Cerebellar cortex (tissue), 1 donor: ENCODE measurements at regions not wholly inside any gene's neighbourhood (a gene's known extent, or its start where the extent isn't known, plus 50 kb on each side); places are given as distances from the start of the nearest gene placed in this dataset.

Experiments used
- DNase-seq: peaks from one replicate; pipeline ENCODE4 v3.0.0-alpha.2; 2015; ENCODE audit warnings: low spot score

DNA sequence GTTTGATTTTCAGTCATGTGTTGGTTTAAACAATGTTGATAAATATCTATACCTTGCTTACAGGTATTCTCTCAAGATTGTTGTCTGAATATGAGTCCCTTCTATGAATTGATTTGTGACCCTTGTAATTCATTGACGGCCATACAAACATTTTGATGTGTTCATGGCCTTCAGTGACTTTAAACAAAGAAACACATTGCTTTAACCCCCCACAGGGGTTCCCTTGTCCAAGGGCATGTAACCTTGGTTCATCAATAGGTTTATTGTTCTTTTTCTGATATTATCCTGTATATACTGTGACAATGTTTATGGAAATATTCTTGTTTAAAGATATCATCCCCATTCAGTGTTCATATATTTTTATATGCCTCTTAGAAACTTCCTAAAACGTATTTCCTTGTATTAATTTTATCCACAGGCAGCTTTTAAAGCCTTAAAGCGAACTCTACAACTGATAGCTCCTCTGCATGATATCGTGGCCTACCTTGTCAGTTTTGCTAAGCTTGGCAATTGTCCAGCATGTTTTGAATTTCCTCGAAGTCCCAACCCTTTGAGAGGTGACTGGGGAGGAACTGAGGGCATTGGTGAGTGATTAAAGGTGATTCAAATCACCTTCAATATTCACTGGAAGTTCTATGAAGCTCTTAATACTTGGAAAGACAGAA, 87.0 kb downstream of the CD164 start:
- DNase-seq = no peak

DNA sequence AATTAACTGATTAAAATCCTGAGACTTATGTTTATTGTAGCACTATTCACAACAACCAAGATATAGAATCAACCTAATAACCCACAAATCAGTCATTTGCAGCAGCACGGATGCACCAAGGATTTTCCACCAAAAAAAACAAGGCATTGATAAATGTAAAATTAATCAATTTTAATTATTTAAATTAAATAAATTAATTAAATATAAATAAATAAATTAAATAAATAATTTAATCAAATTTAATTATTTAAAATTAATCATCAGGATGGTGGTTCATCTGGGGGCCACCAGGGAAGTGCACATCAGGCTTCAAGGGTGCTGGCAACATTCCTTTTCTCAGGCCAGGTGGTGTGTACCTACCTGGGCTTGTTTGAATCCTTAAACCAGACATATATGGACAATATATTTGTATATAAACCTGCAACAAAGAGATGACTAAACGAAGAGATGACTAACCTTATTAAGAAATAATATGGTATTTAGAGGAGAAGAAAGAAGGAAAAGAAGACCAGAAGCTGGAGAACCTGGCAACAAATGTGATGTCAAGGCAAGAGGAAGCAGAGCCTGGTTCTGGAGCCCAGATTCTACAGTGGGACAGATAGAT, 89.2 kb downstream of the CD164 start:
- no peak for DNase-seq

DNA sequence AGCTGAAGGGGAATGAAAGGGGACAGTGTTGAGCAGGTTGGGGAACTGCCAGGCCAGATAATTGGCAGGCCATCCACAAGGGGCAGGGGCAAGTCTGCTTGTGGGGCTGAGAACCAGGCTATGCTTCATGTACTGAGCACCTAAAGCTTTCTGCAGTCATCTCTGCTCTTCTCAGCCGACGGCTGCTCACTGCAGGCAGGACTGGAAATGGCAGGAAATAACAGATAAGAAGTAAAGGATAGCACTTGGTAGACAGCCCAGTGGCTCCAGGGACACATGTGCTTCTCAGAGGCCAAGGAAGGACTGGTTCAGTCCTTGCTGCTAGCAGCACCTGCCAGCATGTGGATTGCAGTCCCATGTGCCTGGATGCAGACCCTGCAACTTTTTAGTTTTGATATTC, 89.8 kb downstream of the CD164 start:
- no peak for DNase-seq

DNA sequence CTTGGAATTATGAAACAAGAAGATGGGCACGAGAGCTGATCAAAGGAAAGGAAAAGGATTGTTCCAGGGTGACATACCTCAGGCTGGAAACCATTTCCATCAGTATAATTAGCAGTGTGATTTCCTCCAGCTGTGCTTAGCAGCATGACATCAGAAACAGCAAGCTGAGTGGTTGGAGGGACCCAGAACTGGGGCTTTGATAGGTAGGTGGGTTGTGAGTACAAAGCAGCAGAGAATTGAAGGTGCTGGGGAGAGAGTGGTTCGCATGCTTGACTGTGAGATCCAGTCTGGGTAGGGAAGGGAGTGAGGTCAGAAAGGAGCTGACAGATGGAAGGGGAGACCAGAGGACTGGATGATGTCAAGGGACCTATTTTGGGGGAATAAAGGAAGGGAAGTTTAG, 90.4 kb downstream of the CD164 start:
- DNase-seq = no peak

DNA sequence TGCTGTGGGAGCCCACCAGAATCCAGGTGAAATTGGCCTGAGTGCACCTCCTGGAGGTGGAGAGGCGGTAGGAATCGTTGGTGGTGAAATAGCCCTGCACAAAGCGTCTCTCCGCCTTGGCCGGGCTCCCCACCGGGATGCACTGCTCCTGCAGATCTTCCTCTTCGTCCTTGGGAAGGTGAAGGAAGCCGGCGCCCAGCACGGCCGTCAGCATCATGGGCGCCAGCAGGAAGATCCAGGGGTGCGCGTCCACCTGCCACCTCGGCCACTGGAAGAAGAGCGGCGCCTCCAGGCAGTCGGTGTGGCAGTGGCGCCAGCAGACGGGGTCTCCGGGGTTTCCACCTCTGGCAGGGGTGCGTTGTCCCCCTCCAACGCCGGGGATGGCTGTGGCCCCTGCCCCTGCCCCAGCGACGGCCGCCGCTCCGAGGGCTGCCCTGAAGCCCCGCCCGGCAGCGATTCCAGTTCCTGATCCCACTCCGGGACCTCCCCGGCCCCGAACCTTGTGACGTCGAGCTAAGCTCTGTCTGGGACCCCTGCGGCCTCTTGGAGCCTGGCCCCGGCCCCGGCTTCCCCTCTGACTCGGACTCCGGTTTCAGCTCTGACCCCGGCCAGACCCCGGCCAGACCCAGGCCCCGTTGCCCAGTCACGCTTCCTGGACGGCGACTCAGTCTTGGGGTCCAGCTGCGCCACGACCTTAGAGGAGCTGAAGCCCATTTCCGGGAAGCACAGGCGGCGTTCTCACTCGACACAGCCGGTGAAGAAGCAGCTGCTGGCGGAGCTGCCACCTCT, 91.9 kb downstream of the CD164 start:
- DNase-seq = no peak

DNA sequence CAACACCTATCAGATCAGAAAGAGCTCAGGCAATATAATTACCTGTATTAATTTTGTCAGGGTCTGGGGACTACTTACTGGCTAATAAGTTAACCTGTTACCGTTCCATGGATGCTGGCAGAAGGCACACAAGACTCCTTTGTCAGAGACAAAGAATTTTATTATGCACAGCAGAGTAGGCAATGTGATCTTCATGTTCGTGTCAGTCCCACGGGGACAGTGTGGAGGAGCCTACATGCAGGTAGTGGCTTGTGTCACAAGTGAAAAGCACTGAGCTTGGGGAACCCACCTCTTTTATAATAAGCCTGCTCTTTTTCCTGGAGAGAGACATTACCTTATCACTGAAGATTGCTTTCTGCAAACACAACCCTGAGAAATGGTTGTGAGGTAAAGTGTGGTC, 96.9 kb downstream of the CD164 start:
- DNase-seq = no peak

DNA sequence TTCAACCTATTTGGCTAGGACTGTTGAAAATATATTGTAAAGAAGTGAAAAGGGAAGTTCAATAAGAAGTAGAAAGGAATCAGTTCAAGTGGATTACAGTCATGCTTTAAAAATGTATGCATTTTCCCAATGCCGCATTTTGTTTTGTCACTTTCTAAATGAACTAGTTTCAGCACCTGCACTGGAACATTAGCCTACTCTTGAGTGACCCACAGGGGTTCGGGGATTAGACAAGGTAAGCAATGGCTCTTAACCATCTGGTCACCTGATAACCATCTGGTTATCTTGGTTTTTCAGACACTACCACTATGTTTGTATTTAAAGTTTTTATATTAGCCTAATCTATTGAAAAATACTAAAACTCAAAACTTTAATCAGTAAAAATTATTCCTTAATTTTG, 97.6 kb downstream of the CD164 start:
- no peak for DNase-seq

DNA sequence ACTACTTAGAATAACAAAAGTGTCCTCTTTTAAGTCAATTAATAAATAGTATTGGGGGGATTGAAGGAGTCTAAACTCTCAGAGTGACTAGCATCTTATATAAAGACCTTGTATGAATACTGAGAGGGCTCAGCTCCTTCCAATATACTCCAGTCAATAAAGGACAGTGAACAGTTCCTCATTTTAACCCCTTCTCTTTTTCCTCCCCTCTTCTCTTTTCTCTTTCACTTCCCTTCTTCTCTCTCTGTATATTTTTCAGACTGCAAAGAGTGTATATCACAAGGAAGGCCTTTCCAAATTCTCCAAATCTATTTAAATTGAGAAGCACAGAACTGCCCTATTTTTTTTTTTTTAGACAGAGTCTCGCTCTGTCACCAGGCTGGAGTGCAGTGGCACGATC, 99.5 kb downstream of the CD164 start:
- no peak for DNase-seq

DNA sequence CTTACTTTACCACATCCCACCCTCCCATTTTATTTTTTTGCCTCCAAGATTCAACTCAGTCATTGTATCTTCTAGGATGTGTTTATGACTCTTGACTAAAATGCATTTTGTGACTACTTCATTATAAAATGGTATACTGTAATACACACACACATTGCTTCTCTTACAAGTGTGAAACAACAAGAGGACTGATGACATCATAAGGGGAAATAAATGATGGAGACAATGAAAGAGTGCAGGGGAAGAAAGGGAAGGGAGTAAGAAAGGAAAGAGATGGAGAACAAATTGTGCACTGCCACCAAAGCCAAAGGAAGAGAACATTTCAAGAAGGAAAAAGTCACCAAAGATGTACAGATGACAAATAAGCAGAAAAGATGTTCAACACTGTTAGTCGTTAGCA, 102.6 kb downstream of the CD164 start:
- no peak for DNase-seq

DNA sequence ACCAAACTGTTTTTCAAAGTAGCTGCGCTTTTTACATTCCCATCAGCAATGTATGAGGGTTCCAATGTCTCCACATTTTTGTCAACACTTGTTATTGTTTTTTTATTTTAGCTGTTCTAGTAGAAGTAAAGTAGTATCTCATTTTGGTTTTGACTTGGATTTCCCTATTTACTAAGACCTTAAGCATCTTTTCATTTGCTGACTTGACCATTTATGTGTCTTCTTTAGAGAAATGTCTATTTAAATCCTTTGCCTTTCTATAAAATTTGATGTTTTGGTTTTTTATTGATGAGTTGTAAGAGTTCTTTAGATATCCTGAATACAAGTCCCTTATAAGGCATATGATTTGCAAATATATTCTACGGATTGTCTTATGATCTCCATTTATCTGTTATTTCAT, 110.6 kb downstream of the CD164 start:
- DNase-seq = no peak

DNA sequence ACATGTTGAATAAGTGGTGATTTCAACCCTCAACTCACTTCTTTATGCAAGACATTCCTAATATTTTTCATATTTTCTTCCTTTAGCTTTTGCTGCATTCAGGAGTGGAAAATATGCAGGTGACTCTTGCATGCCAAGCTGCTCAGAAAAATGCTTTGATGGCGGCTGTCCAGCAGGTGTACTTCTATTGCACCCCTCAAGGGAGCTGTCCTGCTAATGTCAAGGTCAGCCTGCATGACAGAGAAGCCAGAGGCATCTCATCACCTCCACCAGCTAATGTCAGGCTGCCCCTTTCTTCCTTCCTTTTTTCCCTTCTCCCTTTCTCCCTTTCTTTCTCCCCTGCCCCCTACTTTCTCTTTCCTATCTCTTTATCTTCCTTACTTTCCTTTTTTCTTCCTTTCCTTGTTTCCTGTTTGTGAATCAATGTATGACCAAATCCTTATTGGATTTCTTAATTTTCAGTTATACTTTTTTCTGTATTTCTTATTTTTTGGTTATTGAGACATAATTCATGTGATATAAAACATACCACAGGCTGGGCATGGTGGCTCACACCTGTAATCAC, 112.2 kb downstream of the CD164 start:
- DNase-seq = no peak

DNA sequence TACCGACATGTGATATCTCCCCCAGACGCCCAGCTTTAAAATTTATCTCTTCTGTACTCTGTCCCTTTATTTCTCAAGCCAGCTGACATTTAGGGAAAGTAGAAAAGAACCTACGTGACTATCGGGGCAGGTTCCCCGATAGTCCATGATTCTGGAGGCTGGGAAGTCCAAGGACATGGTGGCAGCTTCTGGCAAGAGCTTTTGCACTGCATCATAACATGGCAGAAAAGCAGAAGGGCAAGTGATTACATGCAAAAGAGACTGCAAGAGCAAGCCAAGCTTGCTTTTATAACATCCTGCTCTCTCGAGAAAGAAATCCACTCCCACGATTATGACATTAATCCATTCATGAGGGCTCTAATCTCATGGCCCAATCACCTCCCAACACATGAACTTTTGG, 113.2 kb downstream of the CD164 start:
- no peak for DNase-seq

DNA sequence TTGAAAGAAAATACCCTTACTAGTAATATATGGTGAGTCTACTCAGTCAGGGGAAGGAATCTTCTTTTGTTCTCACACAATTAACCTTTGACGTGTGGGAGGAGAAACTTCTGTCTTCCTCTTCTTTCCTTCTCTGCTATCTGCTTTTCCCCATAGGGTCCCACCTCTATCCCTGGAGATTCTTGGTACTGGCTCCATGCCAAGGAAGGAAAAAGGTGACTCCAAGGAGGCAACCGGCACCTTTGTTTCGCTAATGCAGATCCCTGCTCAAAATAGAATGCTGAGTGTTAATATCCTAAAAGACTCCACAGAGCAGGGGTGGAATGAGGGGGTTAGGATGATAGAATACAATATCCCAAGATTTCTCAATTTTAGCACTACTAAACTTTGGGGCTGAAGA, 116.7 kb downstream of the CD164 start:
- DNase-seq = no peak

DNA sequence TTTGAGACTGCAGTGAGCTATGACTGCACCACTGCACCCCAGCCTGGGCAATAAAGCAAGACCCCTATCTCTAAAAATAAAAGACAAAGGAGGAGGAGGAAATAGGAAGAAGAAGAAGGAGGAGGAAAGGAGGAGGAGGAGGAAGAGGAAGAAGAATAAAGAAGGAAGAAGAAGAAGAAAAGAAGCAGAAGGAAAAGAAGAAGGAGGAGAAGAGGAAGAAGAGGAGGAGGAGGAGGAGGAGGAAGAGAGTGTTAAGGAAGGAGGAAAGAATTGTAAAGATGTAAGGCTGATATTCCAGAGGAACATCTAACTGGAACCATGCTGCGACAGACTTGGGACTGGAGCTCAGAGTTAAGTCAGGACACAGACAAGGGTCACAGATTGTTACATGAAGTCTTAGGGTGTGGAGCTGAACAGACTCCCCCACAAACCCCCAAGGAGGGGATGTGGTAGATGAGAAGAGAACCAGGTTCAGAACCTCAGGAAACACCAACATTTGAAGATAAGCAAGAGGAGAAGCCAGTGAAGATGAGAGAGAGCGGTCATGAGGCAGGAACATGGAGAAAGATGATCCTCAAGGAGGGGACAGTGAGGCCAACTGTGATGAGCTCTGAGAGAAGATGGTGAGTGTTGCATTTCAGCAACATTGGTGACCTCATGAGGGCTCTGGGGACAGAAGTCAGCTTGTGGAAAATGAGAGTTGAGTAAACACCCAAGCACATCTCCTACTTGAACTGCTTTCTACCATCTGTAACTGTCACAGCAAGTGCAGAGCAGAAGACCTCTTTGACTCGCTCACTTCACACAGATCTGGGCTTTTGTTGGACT, 118.2 kb downstream of the CD164 start:
- no peak for DNase-seq

DNA sequence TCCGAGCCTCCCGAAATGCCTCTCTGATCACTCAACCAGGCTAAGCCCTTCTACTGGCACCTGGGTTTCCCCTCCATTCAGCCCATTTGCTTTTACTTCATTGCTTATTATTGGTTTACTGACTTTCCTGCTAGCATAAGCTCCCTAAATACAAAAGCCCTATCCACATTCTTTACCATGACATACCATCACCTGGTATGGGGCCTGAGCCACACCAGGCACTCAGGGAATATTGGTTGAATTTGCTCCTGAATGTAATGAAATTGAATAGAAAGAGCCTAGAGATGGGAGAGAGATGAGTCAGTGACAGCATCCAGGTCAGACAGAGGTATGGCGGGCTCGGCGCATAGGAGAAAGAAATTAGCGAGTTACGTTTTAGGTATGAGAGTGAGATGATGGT, 120.0 kb downstream of the CD164 start:
- no peak for DNase-seq

DNA sequence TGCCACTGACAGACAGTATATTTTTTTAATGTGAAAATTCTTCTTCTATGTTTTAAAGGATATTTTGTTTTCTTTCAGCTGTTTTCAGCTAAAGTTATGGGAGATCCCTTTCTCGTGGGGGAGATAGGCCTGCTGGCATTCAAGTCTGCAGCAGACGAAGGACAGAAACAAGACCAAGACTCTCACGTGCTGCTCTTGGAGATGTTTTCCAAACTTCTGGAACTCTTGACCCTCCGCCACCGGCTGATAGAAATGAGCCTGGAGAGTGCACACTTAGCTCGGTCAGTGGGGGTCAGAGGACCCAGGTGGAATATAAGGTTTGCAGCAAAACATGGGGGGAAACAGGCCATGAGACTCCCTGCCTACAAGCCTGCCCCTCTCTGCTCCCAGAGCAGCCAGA, 120.5 kb downstream of the CD164 start:
- DNase-seq = no peak

DNA sequence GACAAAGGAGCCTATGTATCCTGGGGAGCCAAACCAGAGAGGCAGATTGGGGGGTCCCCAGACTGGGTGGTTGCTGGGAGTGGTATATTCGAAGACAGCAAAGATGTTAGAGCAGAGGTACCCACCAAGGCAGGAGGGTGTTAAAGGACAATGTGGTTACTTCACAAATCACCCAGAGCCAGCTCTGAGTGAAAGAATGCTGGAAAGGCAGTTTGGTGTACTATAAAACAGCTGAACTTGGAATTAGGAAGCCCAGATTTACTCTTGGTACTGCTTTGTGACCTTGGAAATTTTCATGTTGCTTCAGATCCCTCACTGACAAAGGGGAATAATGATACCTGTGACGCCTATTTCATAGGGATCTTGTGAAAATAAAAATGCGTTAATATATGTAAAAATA, 121.6 kb downstream of the CD164 start:
- DNase-seq = no peak

DNA sequence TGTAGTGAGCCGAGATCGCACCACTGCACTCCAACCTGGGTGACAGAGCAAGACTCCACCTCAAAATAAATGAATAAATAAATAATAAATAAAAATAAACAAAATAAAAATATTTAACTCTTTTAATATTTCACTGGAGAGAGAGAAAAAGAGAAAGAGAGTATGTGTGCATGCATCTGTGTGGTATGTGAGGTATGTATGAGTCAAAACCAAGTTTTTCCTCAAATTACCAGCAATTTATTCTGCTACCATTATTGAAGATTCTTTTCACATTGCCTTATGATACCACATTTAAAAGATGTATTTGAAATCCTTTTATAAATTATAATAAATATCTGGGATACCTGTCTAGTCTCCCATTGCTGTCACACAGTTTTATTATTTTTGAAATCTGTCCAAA, 122.1 kb downstream of the CD164 start:
- DNase-seq = no peak

DNA sequence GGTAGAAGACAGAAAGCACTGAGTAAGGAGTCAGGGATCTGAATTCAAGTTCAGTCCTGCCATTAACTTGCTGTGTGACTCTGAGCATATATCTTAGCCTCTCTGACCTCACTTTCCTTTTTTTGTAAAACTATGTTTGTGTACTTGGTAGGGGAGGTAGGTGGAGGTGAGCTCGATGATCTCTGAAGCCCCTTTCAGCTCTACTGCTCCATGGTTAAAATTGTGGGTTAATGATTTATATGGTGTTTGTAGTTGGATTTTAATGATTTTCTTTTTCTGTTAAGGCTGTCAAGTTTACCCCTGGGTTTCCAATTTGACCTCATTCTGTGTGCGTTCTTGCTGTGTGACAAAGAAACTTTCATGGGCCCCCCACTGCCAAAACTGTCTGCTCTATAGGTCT, 124.1 kb downstream of the CD164 start:
- DNase-seq = no peak

DNA sequence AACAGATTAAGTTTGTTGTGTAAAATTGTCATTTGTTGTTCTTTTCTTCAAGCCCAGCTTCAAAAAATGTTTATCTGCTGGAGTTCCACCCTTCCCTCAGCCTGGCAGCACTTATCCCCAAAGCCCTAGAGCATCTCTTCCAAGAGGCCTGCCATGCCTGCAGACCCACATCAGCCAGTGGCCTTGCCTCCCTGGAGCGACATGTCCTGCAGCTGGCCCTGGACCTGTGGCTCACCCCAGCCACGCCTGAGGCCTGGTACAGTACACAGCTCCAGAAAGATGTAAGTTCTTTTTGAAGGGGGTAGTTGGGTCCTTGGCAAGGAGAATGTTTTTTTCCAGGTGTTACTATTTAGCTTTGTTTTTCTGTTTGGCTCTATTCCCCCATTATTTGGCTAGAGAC, 124.8 kb downstream of the CD164 start:
- DNase-seq = no peak

DNA sequence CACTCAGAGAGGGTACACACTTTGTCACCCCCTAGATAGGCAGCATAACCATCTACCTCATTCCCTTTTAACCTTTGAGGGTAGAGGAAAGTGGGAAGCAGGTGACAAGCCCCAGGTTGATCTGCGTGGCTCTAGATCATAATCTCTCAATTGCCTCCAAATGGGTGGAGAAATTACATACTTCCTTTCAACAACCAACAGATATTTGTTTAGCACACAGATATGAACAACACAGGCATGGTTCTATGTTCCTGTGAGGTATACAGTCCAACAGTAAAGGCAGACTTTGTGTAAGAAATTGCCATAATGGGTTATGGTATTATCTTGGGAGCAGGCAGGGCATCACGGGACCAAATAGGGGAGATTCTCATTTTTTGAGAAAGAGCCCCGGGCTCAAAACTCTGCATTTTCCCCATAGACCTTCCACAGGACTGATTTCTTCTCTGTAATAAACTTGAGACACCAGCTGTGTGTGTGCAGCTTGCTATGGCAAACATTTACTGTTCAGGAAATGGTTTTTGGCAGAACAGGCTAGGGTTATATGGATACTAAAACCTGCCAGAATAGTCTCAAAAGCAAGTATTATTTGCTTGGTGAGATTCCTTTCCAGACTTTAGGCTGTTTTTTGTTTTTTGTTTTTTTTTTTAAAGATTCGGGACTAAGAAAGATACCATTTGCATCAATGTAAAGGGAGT, 126.2 kb downstream of the CD164 start:
- DNase-seq = no peak

DNA sequence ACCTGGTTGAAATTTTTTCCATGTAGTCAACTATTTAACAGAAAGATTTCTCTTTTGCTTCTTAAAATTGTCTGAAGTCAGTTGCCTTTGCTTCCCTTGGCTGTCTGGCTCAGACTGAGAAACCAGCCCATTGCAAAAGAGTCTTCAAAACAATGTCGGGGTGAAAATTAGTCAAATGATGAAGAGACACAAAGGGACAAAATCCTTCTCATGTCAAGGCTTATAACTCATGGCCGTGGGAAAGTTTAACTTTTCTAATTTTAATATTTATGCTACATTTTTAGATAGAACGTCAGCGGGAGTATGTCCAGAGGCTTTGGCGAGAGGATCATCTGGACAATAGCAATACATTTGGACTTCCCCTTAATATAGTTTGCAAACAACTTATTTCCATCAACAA, 127.2 kb downstream of the CD164 start:
- DNase-seq = no peak
